Renal cortex interstitium (tissue), 11 donors: ENCODE measurements at regions not wholly inside any gene's neighbourhood (a gene's known extent, or its start where the extent isn't known, plus 50 kb on each side); places are given as distances from the start of the nearest gene placed in this dataset.
"Not testable (repeated sequence)": the region's sequence is repeated elsewhere in the genome, so short reads cannot be mapped to it uniquely, and the experiment has no call there.

ENCODE experiments used
- DNase-seq, 11 donors: peaks; one replicate each; pipeline ENCODE4 v3.0.0-alpha.2; 2013; ENCODE audit warnings: low read depth in 9 of 11, low spot score in 4 of 11; ENCODE audit errors: extremely low read depth in 1 of 11

- no peak for DNase-seq
Observed at GRCh38 chr11:90447618-90448017, 224.8 kb upstream of the CHORDC1 start.

- DNase-seq = no peak
Observed at GRCh38 chr11:90446207-90446606, 223.4 kb upstream of the CHORDC1 start.

GRCh38 chr11:90438069-90438468 lies 215.2 kb upstream of the CHORDC1 start:
- DNase-seq = no peak

GRCh38 chr11:90434858-90435257 lies 212.0 kb upstream of the CHORDC1 start:
- peak in 1 of 11 donors; percentile 11 for DNase-seq

- DNase-seq = no peak
Observed at GRCh38 chr11:90428836-90429235, 206.0 kb upstream of the CHORDC1 start.

GRCh38 chr11:90426442-90426841 lies 203.6 kb upstream of the CHORDC1 start:
- no peak for DNase-seq

- DNase-seq = no peak
Observed at GRCh38 chr11:90423378-90423777, 200.5 kb upstream of the CHORDC1 start.

GRCh38 chr11:90422787-90423186 lies 199.9 kb upstream of the CHORDC1 start:
- not testable (repeated sequence) for DNase-seq

GRCh38 chr11:90414221-90414620 lies 191.4 kb upstream of the CHORDC1 start:
- no peak for DNase-seq

GRCh38 chr11:90407350-90407749 lies 184.5 kb upstream of the CHORDC1 start:
- DNase-seq = no peak

- DNase-seq = no peak
Observed at GRCh38 chr11:90392692-90393091, 169.8 kb upstream of the CHORDC1 start.

GRCh38 chr11:90391756-90392155 lies 168.9 kb upstream of the CHORDC1 start:
- DNase-seq = no peak

GRCh38 chr11:90380206-90380605 lies 157.4 kb upstream of the CHORDC1 start:
- DNase-seq = no peak

- no peak for DNase-seq
Observed at GRCh38 chr11:90373971-90374370, 151.1 kb upstream of the CHORDC1 start.

- no peak for DNase-seq
Observed at GRCh38 chr11:90364527-90364926, 141.7 kb upstream of the CHORDC1 start.

- DNase-seq = no peak
Observed at GRCh38 chr11:90363739-90364138, 140.9 kb upstream of the CHORDC1 start.

- peak in 1 of 11 donors; percentile 1 for DNase-seq
Observed at GRCh38 chr11:90355200-90355599, 132.4 kb upstream of the CHORDC1 start.

GRCh38 chr11:90349731-90350130 lies 126.9 kb upstream of the CHORDC1 start:
- DNase-seq = no peak

GRCh38 chr11:90344546-90344945 lies 121.7 kb upstream of the CHORDC1 start:
- no peak for DNase-seq

- no peak for DNase-seq
Observed at GRCh38 chr11:90343673-90344072, 120.8 kb upstream of the CHORDC1 start.

GRCh38 chr11:90341986-90342385 lies 119.1 kb upstream of the CHORDC1 start:
- no peak for DNase-seq

- no peak for DNase-seq
Observed at GRCh38 chr11:90332415-90332814, 109.6 kb upstream of the CHORDC1 start.
